GM12864 (cell line): ENCODE measurements at regions not wholly inside any gene's neighbourhood (a gene's known extent, or its start where the extent isn't known, plus 50 kb on each side); places are given as distances from the start of the nearest gene placed in this dataset.

ENCODE experiments used
- DNase-seq: peaks from one replicate; pipeline ENCODE4 v3.0.0-alpha.2; 2011; ENCODE audit warnings: low read depth
- H3K4me3 ChIP-seq: 2 replicates; pipeline ENCODE4 v1.5.1; 2011; ENCODE audit warnings: mild to moderate bottlenecking, low read depth, low read length, control low read depth
- CTCF ChIP-seq: IDR thresholded peaks from 2 replicates; pipeline ENCODE4 v1.5.1; 2011; ENCODE audit warnings: low read depth, mild to moderate bottlenecking, moderate library complexity, low read length, control low read depth, inconsistent platforms; ENCODE audit errors: missing control alignments

GRCh38 chr4:89618151-89618550 is 218.8 kb downstream of the SNCA start:
- no peak overlapping the region for H3K4me3 ChIP-seq
- DNase-seq = no peak
- no peak for TF ChIP-seq CTCF

GRCh38 chr4:89617317-89617716 is 219.6 kb downstream of the SNCA start:
- H3K4me3 ChIP-seq = no peak overlapping the region
- no peak for TF ChIP-seq CTCF
- DNase-seq = no peak

GRCh38 chr4:89616382-89616781 is 220.6 kb downstream of the SNCA start:
- H3K4me3 ChIP-seq = no peak overlapping the region
- no peak for DNase-seq
- TF ChIP-seq CTCF = no peak

- H3K4me3 ChIP-seq = no peak overlapping the region
- DNase-seq = no peak
- no peak for TF ChIP-seq CTCF
Observed at GRCh38 chr4:89615051-89615450, 221.9 kb downstream of the SNCA start.

DNA sequence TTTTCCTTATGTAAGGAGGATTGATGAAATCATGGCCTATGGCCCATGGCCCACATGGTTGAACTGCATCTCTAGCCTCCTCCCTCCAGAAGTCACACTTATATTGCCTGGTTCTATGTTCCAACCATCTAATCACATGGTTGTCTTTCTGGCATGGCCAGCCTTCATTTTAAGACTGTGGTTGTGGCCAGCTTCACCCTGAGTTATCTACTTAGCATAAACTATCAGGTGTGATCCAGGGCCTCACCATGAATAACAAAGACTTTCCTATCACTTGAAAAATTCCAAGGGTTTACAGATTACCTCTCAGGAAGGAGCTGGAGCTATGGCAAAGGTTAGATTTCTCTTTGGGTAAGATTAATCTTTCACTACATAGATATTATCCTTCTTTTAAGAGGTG is 222.8 kb downstream of the SNCA start:
- no peak for TF ChIP-seq CTCF
- H3K4me3 ChIP-seq = no peak overlapping the region
- DNase-seq = no peak

- TF ChIP-seq CTCF = no peak
- H3K4me3 ChIP-seq = no peak overlapping the region
- DNase-seq = no peak
Observed at GRCh38 chr4:89610236-89610635, 226.7 kb downstream of the SNCA start.

- no peak for DNase-seq
- no peak for TF ChIP-seq CTCF
- H3K4me3 ChIP-seq = no peak overlapping the region
Observed at GRCh38 chr4:89609756-89610155, 227.2 kb downstream of the SNCA start.
